OCI-LY1 (cell line): ENCODE measurements at regions not wholly inside any gene's neighbourhood (a gene's known extent, or its start where the extent isn't known, plus 50 kb on each side); places are given as distances from the start of the nearest gene placed in this dataset.

Experiments used
- CTCF ChIP-seq: fragments of 200-600 bp; sonication (generic), shearing (Covaris generic); IDR thresholded peaks from 2 replicates; pipeline ENCODE4 v1.5.1; 2017; ENCODE audit warnings: mild to moderate bottlenecking, antibody characterized with exemption, low read length, moderate library complexity, mixed read lengths
- EZH2 ChIP-seq: fragments of 200-600 bp; sonication (generic), shearing (Covaris generic); IDR thresholded peaks from 2 replicates; pipeline ENCODE4 v1.8.0; 2017; ENCODE audit warnings: borderline replicate concordance, mixed run types, mild to moderate bottlenecking, antibody characterized with exemption, low read length, moderate library complexity, mixed read lengths

- no peak for TF ChIP-seq CTCF
- no peak for TF ChIP-seq EZH2
These were observed 321.1 kb upstream of the NPVF start for GRCh38 chr7:25549271-25549921.
